ENCODE measurements at regions not wholly inside any gene's neighbourhood (a gene's known extent, or its start where the extent isn't known, plus 50 kb on each side); places are given as distances from the start of the nearest gene placed in this dataset.

- Histone ChIP-seq H3K9ac (ENCODE audit: extremely low read depth, low read length, poor library complexity, severe bottlenecking) (no peak overlapping the region), H3K36me3 (ENCODE audit: control insufficient read depth, insufficient read depth, low read length) (no peaks in the 10 kb centered on the region), H3K4me1 (ENCODE audit: control insufficient read depth, insufficient read depth, low read length) (no peaks in the 10 kb centered on the region), H3K9me3 (ENCODE audit: control insufficient read depth, low read length) (peaks cover 7% of the 10 kb centered on the region), H3K27me3 (ENCODE audit: control insufficient read depth, insufficient read depth, low read length, poor library complexity, severe bottlenecking) (no peaks in the 10 kb centered on the region), H3K27ac (ENCODE audit: low read depth, low read length) (no peak overlapping the region), H3K4me3 (ENCODE audit: low read length) (no peak overlapping the region)
- 94 to 98% methylated on average over 5 to 7 of the region's 8 CpGs for WGBS, 2 experiments (ENCODE audit: insufficient coverage in 1 of 2, insufficient read length in 1 of 2)
- Mint-ChIP-seq H3K27me3 (ENCODE audit: insufficient read depth) (no peaks in the 10 kb centered on the region), H3K4me1 (peaks cover 3% of the 10 kb centered on the region), H3K36me3 (ENCODE audit: low read depth) (peaks cover 3% of the 10 kb centered on the region), H3K9me3 (peaks cover 9% of the 10 kb centered on the region), H3K27ac (no peak overlapping the region), H3K4me3 (no peak overlapping the region)
- TF ChIP-seq, protein P1, sequence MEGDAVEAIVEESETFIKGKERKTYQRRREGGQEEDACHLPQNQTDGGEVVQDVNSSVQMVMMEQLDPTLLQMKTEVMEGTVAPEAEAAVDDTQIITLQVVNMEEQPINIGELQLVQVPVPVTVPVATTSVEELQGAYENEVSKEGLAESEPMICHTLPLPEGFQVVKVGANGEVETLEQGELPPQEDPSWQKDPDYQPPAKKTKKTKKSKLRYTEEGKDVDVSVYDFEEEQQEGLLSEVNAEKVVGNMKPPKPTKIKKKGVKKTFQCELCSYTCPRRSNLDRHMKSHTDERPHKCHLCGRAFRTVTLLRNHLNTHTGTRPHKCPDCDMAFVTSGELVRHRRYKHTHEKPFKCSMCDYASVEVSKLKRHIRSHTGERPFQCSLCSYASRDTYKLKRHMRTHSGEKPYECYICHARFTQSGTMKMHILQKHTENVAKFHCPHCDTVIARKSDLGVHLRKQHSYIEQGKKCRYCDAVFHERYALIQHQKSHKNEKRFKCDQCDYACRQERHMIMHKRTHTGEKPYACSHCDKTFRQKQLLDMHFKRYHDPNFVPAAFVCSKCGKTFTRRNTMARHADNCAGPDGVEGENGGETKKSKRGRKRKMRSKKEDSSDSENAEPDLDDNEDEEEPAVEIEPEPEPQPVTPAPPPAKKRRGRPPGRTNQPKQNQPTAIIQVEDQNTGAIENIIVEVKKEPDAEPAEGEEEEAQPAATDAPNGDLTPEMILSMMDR (conservative IDR thresholded peaks at IDR 0.05) = no peak
- no peak for DNase-seq
Observed at GRCh38 chr16:74080311-74080710, 216.3 kb upstream of the PSMD7 start.

DNA sequence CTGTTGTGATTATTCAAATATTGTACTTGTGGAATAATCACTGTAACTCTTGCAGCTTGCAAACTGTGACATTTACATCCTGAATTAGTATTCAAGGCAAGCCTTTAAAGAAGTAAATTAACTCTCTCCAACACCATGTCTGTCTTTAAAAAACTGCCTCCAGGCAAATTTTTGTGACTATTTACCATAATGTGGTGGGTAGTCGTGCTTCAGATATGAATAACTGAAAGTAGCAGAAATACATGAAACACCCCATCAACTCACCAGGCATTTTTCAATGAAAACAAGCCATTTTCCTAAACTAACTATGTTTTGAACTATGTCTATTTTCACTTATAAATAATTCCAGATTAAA, 217.4 kb upstream of the PSMD7 start:
- Mint-ChIP-seq H3K27ac (no peak overlapping the region), H3K27me3 (ENCODE audit: insufficient read depth) (no peaks in the 10 kb centered on the region), H3K4me1 (peaks cover 3% of the 10 kb centered on the region), H3K9me3 (peaks cover 14% of the 10 kb centered on the region), H3K4me3 (no peak overlapping the region), H3K36me3 (ENCODE audit: low read depth) (peaks cover 5% of the 10 kb centered on the region)
- TF ChIP-seq, protein P1 (conservative IDR thresholded peaks at IDR 0.05) = no peak
- Histone ChIP-seq H3K4me1 (ENCODE audit: control insufficient read depth, insufficient read depth, low read length) (no peaks in the 10 kb centered on the region), H3K27me3 (ENCODE audit: control insufficient read depth, insufficient read depth, low read length, poor library complexity, severe bottlenecking) (no peaks in the 10 kb centered on the region), H3K9me3 (ENCODE audit: control insufficient read depth, low read length) (peaks cover 13% of the 10 kb centered on the region), H3K9ac (ENCODE audit: extremely low read depth, low read length, poor library complexity, severe bottlenecking) (no peak overlapping the region), H3K36me3 (ENCODE audit: control insufficient read depth, insufficient read depth, low read length) (no peaks in the 10 kb centered on the region), H3K27ac (ENCODE audit: low read depth, low read length) (no peak overlapping the region), H3K4me3 (ENCODE audit: low read length) (no peak overlapping the region)
- 71% methylated on average over 1 of the region's 1 CpG; no CpG with 5 or more reads in 1 of the 2 experiments for WGBS, 2 experiments (ENCODE audit: insufficient coverage in 1 of 2, insufficient read length in 1 of 2)
- no peak for DNase-seq

GRCh38 chr16:74078511-74079231, 217.9 kb upstream of the PSMD7 start:
- no peak for DNase-seq
- no peaks in the 10 kb centered on the region for H3K27me3 Mint-ChIP-seq (ENCODE audit: insufficient read depth)
- H3K4me1 Mint-ChIP-seq = peaks cover 3% of the 10 kb centered on the region
- Histone ChIP-seq H3K4me1 (ENCODE audit: control insufficient read depth, insufficient read depth, low read length) (no peaks in the 10 kb centered on the region), H3K27me3 (ENCODE audit: control insufficient read depth, insufficient read depth, low read length, poor library complexity, severe bottlenecking) (no peaks in the 10 kb centered on the region), H3K9me3 (ENCODE audit: control insufficient read depth, low read length) (peaks cover 13% of the 10 kb centered on the region), H3K27ac (ENCODE audit: low read depth, low read length) (no peak overlapping the region), H3K36me3 (ENCODE audit: control insufficient read depth, insufficient read depth, low read length) (no peaks in the 10 kb centered on the region), H3K4me3 (ENCODE audit: low read length) (no peak overlapping the region), H3K9ac (ENCODE audit: extremely low read depth, low read length, poor library complexity, severe bottlenecking) (no peak overlapping the region)
- H3K36me3 Mint-ChIP-seq (ENCODE audit: low read depth) = peaks cover 5% of the 10 kb centered on the region
- WGBS, 2 experiments (ENCODE audit: insufficient coverage in 1 of 2, insufficient read length in 1 of 2) = 72 to 85% methylated on average over 4 to 6 of the region's 8 CpGs
- TF ChIP-seq, protein P1 (conservative IDR thresholded peaks at IDR 0.05) = no peak
- H3K9me3 Mint-ChIP-seq = peaks cover 14% of the 10 kb centered on the region
- H3K4me3 Mint-ChIP-seq = no peak overlapping the region
- no peak overlapping the region for H3K27ac Mint-ChIP-seq

All from endodermal cell (in vitro differentiated cells).